Activated naive CD4-positive, alpha-beta T cell treated with anti-CD3 and anti-CD28 coated beads, Interleukin-2, amount 50 U/mL, for 16 hours (primary cell): ENCODE measurements at regions not wholly inside any gene's neighbourhood (a gene's known extent, or its start where the extent isn't known, plus 50 kb on each side); places are given as distances from the start of the nearest gene placed in this dataset.

Experiments used
- DNase-seq: peaks from one replicate; pipeline ENCODE4 v3.0.0-alpha.2; 2020

- no peak for DNase-seq
Observed at GRCh38 chr5:81855591-81855990, 104.7 kb upstream of the SSBP2 start.

- no peak for DNase-seq
Observed at GRCh38 chr5:81854915-81855314, 104.0 kb upstream of the SSBP2 start.

- no peak for DNase-seq
Observed at GRCh38 chr5:81854485-81854884, 103.6 kb upstream of the SSBP2 start.

DNA sequence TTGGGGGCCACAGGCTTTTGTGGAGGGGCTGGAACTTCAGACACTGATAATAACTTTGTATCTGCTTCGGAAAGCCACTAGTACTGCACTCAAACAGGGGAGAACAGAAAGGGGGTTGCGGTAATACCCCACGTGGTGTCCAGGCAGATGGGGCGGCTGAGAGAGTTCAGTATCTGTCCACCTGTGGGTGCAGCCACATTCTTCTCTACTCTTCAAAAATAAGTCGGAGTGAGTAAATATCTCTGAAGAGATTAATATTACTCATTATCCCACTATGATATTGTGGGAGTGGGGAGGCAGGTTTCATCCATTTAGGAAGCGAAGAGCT, 102.1 kb upstream of the SSBP2 start:
- no peak for DNase-seq

GRCh38 chr5:81852291-81853029, 101.6 kb upstream of the SSBP2 start:
- DNase-seq, result no peak

GRCh38 chr5:81851481-81852178, 100.7 kb upstream of the SSBP2 start:
- peak; percentile 87 for DNase-seq

DNA sequence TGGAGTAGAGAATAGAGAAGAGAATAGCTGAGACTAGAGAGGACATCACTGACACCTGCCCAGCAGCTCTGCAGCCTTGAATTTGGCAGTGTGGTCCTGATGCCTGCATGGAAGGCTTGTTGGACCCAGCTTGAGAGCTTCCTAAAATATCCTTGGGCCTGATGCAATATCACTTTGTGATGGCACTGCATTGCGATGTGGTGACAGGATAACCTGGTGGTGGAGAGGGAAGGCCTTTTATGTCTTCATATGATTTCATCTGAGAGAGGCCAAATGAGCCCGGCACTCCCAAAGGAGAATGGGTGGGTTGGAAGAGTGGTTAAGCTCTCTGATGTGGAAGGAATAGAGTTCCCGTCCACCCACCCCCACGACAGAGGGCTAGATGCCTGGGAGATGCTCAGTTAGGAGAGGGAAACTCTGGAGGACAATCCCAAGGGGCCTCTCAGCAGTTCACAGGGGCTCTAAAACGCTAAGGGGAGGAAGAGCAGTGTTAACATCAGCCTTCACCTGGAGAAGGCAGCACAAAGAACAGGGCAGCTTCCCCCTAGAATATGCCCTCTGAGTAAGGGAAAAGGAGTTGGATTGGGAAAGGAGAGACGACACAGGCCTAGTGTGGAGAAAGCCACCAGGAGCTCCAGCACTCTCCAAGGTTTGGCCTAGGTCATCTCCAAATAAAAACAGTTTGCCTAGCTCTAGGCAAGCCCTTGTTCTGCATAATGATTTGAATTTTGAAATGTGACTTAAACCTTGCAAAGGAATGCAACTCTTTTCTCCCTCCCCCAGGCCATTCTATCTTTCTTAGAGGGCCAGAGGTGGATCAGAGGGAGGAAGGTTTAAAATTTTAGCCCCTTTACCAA, 99.8 kb upstream of the SSBP2 start:
- DNase-seq, result no peak

GRCh38 chr5:81849770-81850367, 99.0 kb upstream of the SSBP2 start:
- no peak for DNase-seq

DNA sequence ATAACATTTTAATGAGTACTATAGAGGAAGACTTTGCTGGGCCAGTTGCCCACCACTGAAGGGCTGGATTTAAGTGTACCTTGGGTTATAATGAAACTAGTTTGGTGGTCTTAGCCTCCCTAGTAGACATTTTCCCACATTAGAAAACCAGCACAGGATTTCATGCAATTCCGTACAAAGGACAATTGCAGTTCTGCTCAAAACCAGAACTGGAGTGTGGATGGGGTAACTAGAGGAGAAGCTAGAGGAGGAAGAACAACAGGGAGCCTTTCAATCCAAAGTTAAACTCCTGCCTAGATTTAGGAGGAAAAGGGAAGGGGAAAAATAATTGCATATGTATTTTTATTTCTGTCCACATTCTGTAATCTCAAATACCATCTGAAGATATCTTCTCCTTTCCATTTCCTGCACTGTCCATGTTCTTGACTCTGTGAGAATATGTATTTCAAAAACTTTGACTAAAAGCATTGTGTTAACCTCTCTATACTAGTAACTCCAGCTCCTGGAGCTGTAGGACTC, 97.5 kb upstream of the SSBP2 start:
- DNase-seq, result no peak

DNA sequence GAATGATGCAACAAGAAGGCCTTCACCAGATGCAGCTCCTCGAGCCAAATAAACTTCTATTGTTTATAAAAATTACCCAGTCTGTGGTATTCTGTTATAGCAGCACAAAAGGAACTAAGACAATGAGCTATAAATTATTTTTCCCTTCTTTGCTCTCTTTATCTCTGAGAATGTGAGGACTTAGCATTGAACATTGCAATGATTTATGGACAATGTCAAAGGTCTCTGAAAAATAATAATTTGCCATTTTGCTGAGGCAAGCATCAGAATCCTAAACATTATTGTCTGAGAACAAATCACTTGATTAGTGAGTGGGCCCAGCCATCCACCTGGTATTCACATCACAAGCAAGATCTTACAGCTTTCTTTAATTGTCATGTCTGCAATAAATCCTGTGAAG, 95.4 kb upstream of the SSBP2 start:
- no peak for DNase-seq

- DNase-seq, result no peak
Observed at GRCh38 chr5:81843845-81844244, 92.9 kb upstream of the SSBP2 start.

DNA sequence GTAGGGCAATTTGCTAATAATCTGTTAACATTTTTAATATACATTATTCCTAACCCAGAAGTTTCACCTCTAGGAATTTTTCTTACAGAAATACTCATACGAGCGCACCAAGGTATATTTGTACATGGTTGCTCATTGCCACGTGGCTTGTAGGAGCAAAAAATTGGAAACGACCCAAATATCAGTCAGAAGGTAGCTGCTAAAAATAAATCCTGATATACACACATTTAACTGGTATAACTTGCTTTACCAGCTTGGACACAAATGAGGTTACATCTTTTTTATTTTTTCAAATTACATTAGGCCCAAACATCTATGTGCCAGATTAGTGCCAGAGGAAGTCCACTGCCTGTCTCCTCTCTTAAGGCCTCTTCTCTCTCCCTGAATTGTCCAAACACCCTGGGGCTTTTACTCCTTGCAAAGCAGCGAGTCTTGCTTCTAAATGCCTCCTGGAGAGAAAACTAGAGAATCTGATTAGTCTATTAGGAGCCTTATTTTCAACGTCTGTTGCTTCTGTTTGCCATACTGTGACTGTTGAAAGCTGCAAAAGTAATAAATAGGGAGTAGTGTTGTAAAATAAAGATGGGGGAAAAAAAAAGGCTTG, 92.0 kb upstream of the SSBP2 start:
- no peak for DNase-seq

DNA sequence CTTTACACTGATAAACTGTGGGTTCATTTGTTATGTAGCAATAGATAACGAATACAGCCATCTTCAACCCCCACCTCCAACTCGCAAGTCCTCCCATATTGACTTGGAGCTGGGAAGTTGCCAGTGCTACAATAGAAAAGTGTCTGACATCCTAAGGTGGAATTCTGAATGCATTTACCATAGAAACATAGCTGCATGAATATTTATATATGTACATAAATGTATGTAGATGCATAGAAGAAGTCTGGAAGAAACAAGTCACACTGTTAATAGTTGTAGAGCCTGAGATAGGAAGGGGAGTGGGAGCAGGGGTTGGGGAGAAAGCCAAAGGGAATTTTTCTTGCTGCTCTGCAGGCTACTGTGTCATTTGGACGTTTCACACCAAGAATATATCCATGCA, 88.1 kb upstream of the SSBP2 start:
- DNase-seq, result no peak

GRCh38 chr5:81838307-81838906, 87.5 kb upstream of the SSBP2 start:
- no peak for DNase-seq

DNA sequence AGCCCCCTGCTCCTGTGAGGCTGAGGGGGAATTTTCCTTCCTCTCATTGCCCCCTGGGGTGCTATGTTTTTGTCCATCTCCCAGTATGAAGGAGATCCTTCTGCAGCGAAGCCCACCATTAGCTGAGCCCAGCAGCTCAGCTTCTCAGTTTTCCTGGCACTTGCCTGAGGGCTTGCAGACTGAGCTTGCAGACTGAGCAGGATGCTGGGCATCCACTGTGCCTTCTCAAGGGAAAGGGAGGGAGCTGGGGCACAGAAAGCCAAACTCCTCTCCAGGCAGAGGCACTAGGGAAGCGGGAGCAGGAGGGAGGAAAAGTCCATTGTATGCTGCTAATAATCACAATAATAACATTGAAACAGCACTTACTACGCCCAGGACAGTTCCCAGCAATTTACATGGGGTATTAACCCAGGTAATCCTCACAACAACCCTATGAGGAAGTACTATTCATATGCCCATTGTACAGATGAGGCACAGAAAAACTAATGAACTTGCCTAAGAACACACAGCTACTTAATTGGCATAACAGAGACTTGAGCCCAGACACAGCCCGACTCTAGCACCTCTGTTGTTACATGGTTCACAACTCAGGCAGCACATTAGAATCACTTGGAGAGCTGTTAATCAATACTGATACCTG, 86.9 kb upstream of the SSBP2 start:
- no peak for DNase-seq

DNA sequence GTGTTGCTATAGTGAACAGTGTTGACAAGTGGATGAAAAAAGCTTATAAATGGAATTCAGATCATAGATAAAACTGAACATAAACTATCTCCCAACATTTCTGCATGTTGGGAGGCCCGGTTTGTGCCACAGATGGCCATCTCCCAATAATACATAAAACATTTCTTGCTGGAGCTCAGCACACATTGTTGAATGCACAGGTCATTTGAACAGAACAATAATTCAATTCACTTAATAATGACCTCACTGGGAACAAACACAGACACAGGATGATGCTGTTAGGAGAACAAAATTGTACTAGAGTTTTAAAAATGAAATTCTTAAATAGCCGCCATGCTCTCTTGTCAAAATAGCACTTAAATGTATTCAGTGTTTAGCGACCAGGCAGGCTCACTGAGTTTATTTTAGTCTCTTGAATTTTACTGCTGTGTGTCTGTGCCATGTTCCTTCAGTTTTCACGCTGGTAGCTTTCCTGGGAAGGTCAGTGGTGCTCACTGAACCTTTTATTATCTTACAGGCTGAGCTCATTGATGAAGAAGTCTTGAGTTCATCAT, 85.0 kb upstream of the SSBP2 start:
- DNase-seq, result no peak

DNA sequence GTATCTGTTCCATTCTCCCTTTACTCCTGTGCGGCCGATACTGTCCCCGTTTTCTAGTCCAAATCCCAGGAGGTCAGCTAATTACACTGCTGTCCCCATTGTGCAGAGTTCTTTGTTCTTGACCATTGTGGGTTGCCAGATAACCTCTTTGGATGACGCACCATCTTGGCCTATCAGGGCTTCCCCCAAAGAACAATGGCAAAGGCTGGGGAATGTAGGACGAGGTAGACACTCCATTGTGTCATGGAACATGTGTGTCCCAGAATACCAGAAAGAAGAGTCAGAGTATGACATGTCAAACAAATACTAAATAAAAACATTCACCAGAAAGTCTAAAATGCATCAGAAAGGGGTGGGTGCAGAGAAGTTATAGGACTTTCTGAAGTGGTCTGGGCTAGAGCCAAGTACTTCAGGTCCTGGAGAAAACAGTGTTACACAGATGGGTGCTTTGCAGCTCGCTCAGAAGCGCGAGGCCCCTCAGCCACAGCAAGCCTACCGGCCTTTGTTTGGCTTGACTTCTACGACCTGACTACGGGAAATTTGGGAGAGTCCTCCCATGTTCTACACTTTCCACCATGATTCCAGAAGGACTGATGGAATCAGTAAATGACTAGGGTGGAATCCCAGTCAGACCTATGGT, 83.2 kb upstream of the SSBP2 start:
- DNase-seq, result no peak

- DNase-seq, result no peak
Observed at GRCh38 chr5:81830596-81830995, 79.7 kb upstream of the SSBP2 start.

DNA sequence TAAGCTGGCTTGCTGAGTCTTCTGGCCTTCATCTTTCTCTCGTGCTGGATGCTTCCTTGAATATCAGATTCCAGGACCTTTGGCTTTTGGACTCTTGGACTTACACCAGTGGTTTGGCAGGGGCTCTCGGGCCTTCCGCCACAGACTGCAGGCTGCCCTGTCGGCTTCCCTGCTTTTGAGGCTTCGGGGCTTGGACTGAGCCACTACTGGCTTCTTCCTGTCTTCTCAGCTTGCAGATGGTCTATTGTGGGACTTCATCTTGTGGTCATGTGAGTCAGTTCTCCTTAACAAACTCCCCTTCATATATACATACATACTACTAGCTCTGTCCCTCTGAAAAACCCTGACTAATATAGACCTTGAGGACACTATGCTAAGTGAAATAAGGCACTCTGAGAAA, 78.3 kb upstream of the SSBP2 start:
- DNase-seq, result no peak

DNA sequence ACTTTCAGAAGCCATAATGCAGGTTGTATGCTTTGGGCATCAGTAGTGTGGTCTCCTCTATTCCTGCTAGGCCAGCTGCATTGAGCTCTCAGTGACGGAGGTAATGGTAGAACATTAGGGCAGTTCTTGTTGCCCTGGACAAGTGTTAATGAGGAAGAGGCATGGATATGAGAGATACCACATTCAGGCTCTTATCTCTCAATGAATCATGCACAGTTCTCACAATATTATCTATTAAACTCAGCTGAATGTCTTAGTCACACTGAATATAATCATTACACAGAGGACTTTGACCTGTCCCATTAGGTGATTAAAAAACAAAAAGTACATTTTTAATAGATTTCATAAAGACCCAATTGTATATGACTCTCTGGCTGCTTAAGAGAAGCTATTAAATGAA, 76.6 kb upstream of the SSBP2 start:
- DNase-seq, result no peak

DNA sequence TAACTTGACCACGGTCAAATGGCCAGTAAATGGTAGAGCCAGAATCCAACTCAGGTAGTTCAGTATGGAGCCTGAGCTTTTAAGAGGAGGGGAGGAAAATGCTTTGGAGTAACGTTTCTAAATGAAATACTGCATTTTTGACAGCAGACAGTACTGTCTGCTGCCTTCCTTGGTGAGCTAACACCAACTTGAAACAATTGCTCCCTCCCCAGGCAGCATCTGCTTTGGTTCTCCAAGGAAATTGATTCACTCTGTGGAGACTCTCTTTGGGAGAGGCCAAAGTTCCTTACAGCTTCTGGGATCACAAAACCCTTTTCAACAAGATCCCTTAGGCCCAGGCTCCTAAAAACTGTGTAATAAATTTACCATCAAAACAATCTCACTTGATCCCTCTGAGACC, 75.2 kb upstream of the SSBP2 start:
- no peak for DNase-seq
